A673 (cell line): ENCODE measurements at regions not wholly inside any gene's neighbourhood (a gene's known extent, or its start where the extent isn't known, plus 50 kb on each side); places are given as distances from the start of the nearest gene placed in this dataset.

Source experiments
- BruUV-seq: library from RNA; stranded (reverse); fragments of 400-500 nt; replicated peaks from 2 replicates; lab custom pipeline; 2021; lab: Mats Ljungman, UMichigan
- CTCF ChIA-PET: fragments of 300-600 bp; sonication (Branson Sonifier 250); formaldehyde crosslinking; loops from one replicate; lab custom pipeline; 2022; ENCODE audit warnings: antibody characterized with exemption; lab: Charles Lee
- POLR2A ChIA-PET: fragments of 300-600 bp; sonication (Branson Sonifier 250); formaldehyde crosslinking; loops from one replicate; lab custom pipeline; 2022; ENCODE audit warnings: antibody characterized with exemption; ENCODE audit not compliant: low non-redundant PET; lab: Charles Lee
- DNase-seq: peaks from one replicate; pipeline ENCODE4 v3.0.0-alpha.2; 2015; ENCODE audit warnings: low spot score
- H3K27ac ChIP-seq: fragments of 200-600 bp; sonication (generic); 2 replicates; pipeline ENCODE4 v1.5.1; 2016; ENCODE audit warnings: mixed run types, low read depth, mild to moderate bottlenecking, mixed read lengths, antibody characterized with exemption, low read length; ENCODE audit not compliant: poor library complexity, severe bottlenecking
- H3K27me3 ChIP-seq: fragments of 200-600 bp; sonication (generic); replicated peaks from 2 replicates; pipeline ENCODE4 v1.6.1; 2017; ENCODE audit warnings: mixed run types, low read depth, mild to moderate bottlenecking, mixed read lengths, antibody characterized with exemption, low read length; ENCODE audit not compliant: insufficient read depth, poor library complexity
- H3K36me3 ChIP-seq: fragments of 200-600 bp; sonication (generic); 2 replicates; pipeline ENCODE4 v1.6.1; 2016; ENCODE audit warnings: mixed run types, mild to moderate bottlenecking, mixed read lengths, antibody characterized with exemption, low read length; ENCODE audit not compliant: insufficient read depth, poor library complexity, severe bottlenecking
- H3K4me1 ChIP-seq: fragments of 200-600 bp; sonication (generic); 2 replicates; pipeline ENCODE4 v1.6.1; 2017; ENCODE audit warnings: mixed run types, mild to moderate bottlenecking, mixed read lengths, antibody characterized with exemption, low read length; ENCODE audit not compliant: insufficient read depth, poor library complexity, severe bottlenecking
- H3K4me3 ChIP-seq: fragments of 200-600 bp; sonication (generic); 2 replicates; pipeline ENCODE4 v1.5.1; 2016; ENCODE audit warnings: low read depth, mixed run types, mild to moderate bottlenecking, mixed read lengths, low read length; ENCODE audit not compliant: poor library complexity, severe bottlenecking
- H3K9me3 ChIP-seq: fragments of 200-600 bp; sonication (generic); 2 replicates; pipeline ENCODE4 v1.6.1; 2016; ENCODE audit warnings: mixed run types, low read depth, mild to moderate bottlenecking, mixed read lengths, antibody characterized with exemption, low read length; ENCODE audit not compliant: poor library complexity, severe bottlenecking
- EZH2 ChIP-seq: fragments of 200-600 bp; sonication (generic); IDR thresholded peaks from 2 replicates; pipeline ENCODE4 v1.6.1; 2017; ENCODE audit warnings: borderline replicate concordance, low read depth, mild to moderate bottlenecking, mixed read lengths, antibody characterized with exemption, low read length; ENCODE audit not compliant: poor library complexity, severe bottlenecking
- intact Hi-C: fragments of 100-400 bp; cut with micrococcal nuclease; formaldehyde crosslinking; loops from one replicate; pipeline ENCODE4 v1.10.0; 2022; ENCODE audit not compliant: unreplicated experiment
- TF ChIP-seq, protein P1 (sequence below): fragments of 300-800, 200-600 bp; sonication (generic); conservative IDR thresholded peaks from 2 replicates; pipeline ENCODE4 v1.5.1; 2017; ENCODE audit warnings: low read depth, mild to moderate bottlenecking, antibody characterized with exemption, low read length, moderate library complexity, mixed read lengths

DNA sequence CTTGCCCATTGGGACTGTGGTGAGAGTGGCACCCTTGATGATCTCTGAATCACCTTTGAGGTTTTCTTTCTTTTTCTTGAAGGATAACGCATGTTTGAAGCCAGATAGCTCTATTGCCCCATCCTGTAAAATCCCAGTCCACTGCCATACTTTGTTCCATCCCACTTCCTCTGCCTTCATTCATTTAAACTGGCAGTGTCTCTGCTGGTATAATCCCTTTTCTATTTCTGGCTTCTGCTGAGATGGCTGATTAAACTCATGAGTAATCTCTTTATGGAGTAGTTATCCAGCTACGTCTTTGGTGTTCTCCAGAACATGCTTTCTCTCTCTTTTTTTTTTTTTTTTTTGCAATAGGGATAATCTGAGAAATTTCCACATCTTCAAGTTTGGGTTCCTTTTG is 656.5 kb upstream of the SALL1 start:
- no TSS peak for BruUV-seq
- intact Hi-C loops, result no loop called here
- POLR2A ChIA-PET, result interaction anchor here (0.7 kb wide), 1 partner anchor 1492 kb away, joined by 14 read pairs; no protein-coding TSS in a partner anchor
- Histone ChIP-seq H3K36me3 (no peaks in the 10 kb centered on the region), H3K27ac (no peak overlapping the region), H3K4me3 (no peak overlapping the region), H3K4me1 (no peaks in the 10 kb centered on the region), H3K27me3 (no peaks in the 10 kb centered on the region), H3K9me3 (no peaks in the 10 kb centered on the region)
- TF ChIP-seq, protein P1, sequence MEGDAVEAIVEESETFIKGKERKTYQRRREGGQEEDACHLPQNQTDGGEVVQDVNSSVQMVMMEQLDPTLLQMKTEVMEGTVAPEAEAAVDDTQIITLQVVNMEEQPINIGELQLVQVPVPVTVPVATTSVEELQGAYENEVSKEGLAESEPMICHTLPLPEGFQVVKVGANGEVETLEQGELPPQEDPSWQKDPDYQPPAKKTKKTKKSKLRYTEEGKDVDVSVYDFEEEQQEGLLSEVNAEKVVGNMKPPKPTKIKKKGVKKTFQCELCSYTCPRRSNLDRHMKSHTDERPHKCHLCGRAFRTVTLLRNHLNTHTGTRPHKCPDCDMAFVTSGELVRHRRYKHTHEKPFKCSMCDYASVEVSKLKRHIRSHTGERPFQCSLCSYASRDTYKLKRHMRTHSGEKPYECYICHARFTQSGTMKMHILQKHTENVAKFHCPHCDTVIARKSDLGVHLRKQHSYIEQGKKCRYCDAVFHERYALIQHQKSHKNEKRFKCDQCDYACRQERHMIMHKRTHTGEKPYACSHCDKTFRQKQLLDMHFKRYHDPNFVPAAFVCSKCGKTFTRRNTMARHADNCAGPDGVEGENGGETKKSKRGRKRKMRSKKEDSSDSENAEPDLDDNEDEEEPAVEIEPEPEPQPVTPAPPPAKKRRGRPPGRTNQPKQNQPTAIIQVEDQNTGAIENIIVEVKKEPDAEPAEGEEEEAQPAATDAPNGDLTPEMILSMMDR, result no peak
- no peak for TF ChIP-seq EZH2
- CTCF ChIA-PET, result no interaction called here
- DNase-seq, result peak; percentile 57

DNA sequence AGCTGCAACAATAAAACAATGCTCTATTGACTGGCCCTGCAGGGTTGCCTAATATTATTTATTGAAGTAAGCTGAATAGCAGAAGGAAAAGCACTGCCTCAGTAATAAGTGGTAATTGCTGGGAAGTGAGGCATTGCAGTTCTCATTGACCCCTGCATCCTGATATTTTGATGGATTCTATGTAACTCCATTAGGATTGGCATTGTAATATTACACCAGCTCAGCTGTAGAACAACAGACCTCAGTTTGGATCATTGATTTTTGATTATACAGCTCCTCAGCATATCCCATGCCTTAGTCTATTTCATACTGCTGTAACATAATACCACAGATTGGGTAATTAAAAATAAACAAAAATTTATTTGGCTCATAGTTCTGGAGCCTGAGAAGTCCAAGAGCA is 650.6 kb upstream of the SALL1 start:
- Histone ChIP-seq H3K36me3 (no peaks in the 10 kb centered on the region), H3K9me3 (no peaks in the 10 kb centered on the region), H3K27ac (no peak overlapping the region), H3K27me3 (no peaks in the 10 kb centered on the region), H3K4me3 (no peak overlapping the region), H3K4me1 (peaks cover 3% of the 10 kb centered on the region)
- BruUV-seq, result no TSS peak
- TF ChIP-seq, protein P1, result no peak
- no peak for TF ChIP-seq EZH2
- DNase-seq, result no peak
- CTCF ChIA-PET, result no interaction called here
- intact Hi-C loops, result no loop called here
- POLR2A ChIA-PET, result no interaction called here

DNA sequence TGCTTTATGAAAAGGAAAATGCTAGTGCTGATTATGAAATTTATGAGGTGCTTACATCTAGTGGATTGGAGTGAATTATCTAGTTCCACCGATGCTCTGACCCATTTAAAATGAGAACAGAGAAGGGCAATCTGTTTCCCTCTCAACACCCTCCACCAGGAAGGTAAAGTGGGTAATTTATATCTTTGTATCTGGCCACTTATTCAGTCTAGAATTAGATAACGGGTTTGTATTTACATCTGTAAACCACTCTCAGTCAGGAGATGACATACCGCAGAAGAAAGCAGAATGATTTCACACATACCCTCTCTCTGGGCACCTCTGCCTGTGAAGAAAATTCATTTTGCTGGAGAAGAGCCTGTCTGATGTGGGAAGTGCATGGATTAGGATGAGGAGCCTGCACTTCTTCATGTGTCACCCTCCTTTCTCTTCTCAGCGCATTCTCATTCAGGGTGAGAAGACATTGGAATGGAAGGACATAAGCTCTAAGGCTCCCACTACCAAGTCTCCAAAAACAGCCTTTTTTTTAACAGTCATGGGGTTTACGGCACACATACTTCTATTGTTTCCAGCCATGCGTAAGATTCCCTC is 646.7 kb upstream of the SALL1 start:
- no peak for DNase-seq
- BruUV-seq, result no TSS peak
- intact Hi-C loops, result no loop called here
- POLR2A ChIA-PET, result no interaction called here
- CTCF ChIA-PET, result no interaction called here
- Histone ChIP-seq H3K36me3 (no peaks in the 10 kb centered on the region), H3K27me3 (no peaks in the 10 kb centered on the region), H3K4me3 (no peak overlapping the region), H3K9me3 (no peaks in the 10 kb centered on the region), H3K4me1 (peaks cover 8% of the 10 kb centered on the region), H3K27ac (no peak overlapping the region)
- TF ChIP-seq, protein P1, result no peak
- no peak for TF ChIP-seq EZH2
